ENCODE measurements at regions not wholly inside any gene's neighbourhood (a gene's known extent, or its start where the extent isn't known, plus 50 kb on each side); places are given as distances from the start of the nearest gene placed in this dataset.
"Not testable (repeated sequence)": the region's sequence is repeated elsewhere in the genome, so short reads cannot be mapped to it uniquely, and the experiment has no call there.

DNA sequence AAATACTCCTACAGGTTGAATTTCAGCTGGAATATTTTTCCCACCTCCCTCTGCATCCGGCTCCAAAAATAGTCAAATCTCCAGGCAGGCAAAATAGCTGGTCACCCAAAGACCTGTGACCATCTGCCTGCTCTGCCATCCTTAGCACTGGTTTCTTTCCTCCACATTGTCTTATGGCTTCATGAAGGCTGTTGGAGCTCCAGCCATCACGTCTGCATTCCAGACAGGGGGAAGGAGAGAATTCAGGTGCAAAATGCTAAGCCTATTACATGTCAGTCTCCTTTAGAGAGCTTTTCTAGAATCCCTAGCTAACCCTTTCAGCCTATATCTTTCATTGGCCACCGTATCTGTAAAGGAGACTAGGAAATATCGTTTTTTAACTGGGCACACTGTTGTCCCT lies 367.7 kb downstream of the BCL2L11 start:
- H3K56ac ChIP-seq (ENCODE audit: extremely low read depth, insufficient read depth, low read length); H3K9ac ChIP-seq (ENCODE audit: low read depth, low read length); H3K27ac ChIP-seq (ENCODE audit: insufficient read depth, low read length); intact Hi-C loops (cut with micrococcal nuclease); H2AFZ ChIP-seq (replicated peaks; ENCODE audit: low read length, poor library complexity); H2AK5ac ChIP-seq (ENCODE audit: low read depth, low read length); H2AK9ac ChIP-seq (replicated peaks; ENCODE audit: low read depth, low read length, poor library complexity); POLR2A ChIA-PET (ENCODE audit: unreplicated experiment); H3K27me3 ChIP-seq (ENCODE audit: control insufficient read depth, insufficient read depth, low read length); H3K9me3 ChIP-seq (ENCODE audit: control insufficient read depth, insufficient read depth, low read length); H2BK120ac ChIP-seq (ENCODE audit: low read depth, low read length); H3K4ac ChIP-seq (ENCODE audit: low read depth, low read length); H3K23ac ChIP-seq (ENCODE audit: low read depth, low read length); H2BK20ac ChIP-seq (ENCODE audit: low read depth, low read length); ATAC-seq (ENCODE audit: low read depth); H2BK5ac ChIP-seq (ENCODE audit: low read depth, low read length, poor library complexity, severe bottlenecking); H3K79me1 ChIP-seq (ENCODE audit: low read depth in 1 of 2, low read length in 2 of 2); H2BK15ac ChIP-seq (ENCODE audit: low read depth, low read length); BruUV-seq (replicated peaks); CTCF ChIA-PET; H3K4me2 ChIP-seq (ENCODE audit: low read depth, low read length); H3K14ac ChIP-seq (replicated peaks; ENCODE audit: low read depth, low read length); dilution Hi-C loops (cut with HindIII; ENCODE audit: low sequenced_read_pairs, unreplicated experiment); H4K5ac ChIP-seq (ENCODE audit: low read depth, low read length); H3K9me1 ChIP-seq (ENCODE audit: insufficient read depth, low read length); H3K18ac ChIP-seq (ENCODE audit: low read depth, low read length); H4K91ac ChIP-seq (ENCODE audit: insufficient read depth, low read depth, low read length); DNase-seq; H3K4me3 ChIP-seq (ENCODE audit: insufficient read depth, low read depth, low read length); H4K8ac ChIP-seq (ENCODE audit: low read depth in 2 of 2, low read length in 2 of 2): not testable (repeated sequence)
- in situ Hi-C loops (cut with MboI; ENCODE audit: low sequenced_read_pairs) = loop anchor here (25.0 kb wide), 1 partner anchor 174 kb away; no protein-coding TSS in a partner anchor
- no CpG with 5 or more reads among the region's 4 CpGs for WGBS, 2 experiments (ENCODE audit: extremely low coverage in 2 of 2, insufficient read length in 1 of 2)
- Histone ChIP-seq H3K36me3 (ENCODE audit: control insufficient read depth, insufficient read depth, low read length) (peaks cover 12% of the 10 kb centered on the region), H4K20me1 (ENCODE audit: insufficient read depth, low read length) (peaks cover 42% of the 10 kb centered on the region), H3K4me1 (ENCODE audit: control insufficient read depth, insufficient read depth, low read length) (peaks cover 15% of the 10 kb centered on the region)

DNA sequence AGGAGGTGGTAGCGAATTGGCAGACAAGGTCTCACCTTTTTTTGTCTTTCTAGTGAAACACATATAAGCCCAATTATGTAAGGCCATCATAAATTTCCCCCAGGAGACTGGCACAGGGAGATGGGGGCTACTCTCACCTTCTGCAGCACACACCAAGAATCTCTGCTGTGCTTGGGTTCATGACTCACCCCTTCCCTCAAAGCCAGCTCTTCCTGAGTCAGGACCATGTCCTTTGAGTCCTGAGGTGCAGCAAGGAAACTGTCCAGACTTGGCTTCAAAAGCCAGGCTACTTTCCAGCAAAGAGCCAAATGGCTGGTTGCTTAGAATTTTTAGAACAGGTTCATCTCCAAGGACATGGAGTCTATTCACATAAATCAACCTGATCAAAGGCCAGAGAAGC lies 368.7 kb downstream of the BCL2L11 start:
- Histone ChIP-seq H4K20me1 (ENCODE audit: insufficient read depth, low read length) (peaks cover 39% of the 10 kb centered on the region), H3K4me1 (ENCODE audit: control insufficient read depth, insufficient read depth, low read length) (peaks cover 15% of the 10 kb centered on the region), H4K8ac (ENCODE audit: low read depth in 2 of 2, low read length in 2 of 2) (0 out of 4 replicates have a peak overlapping the region, but pooled peaks of 1 of the 2 experiments have one; percentile 33), H3K36me3 (ENCODE audit: control insufficient read depth, insufficient read depth, low read length) (peaks cover 12% of the 10 kb centered on the region)
- H3K4me2 ChIP-seq (ENCODE audit: low read depth, low read length); H3K79me1 ChIP-seq (ENCODE audit: low read depth in 1 of 2, low read length in 2 of 2); H3K27me3 ChIP-seq (ENCODE audit: control insufficient read depth, insufficient read depth, low read length); BruUV-seq (replicated peaks); H3K23ac ChIP-seq (ENCODE audit: low read depth, low read length); dilution Hi-C loops (cut with HindIII; ENCODE audit: low sequenced_read_pairs, unreplicated experiment); H3K18ac ChIP-seq (ENCODE audit: low read depth, low read length); H3K9me1 ChIP-seq (ENCODE audit: insufficient read depth, low read length); H2AK9ac ChIP-seq (replicated peaks; ENCODE audit: low read depth, low read length, poor library complexity); H2BK15ac ChIP-seq (ENCODE audit: low read depth, low read length); intact Hi-C loops (cut with micrococcal nuclease); H3K9me3 ChIP-seq (ENCODE audit: control insufficient read depth, insufficient read depth, low read length); H3K14ac ChIP-seq (replicated peaks; ENCODE audit: low read depth, low read length); H4K91ac ChIP-seq (ENCODE audit: insufficient read depth, low read depth, low read length); CTCF ChIA-PET; H3K56ac ChIP-seq (ENCODE audit: extremely low read depth, insufficient read depth, low read length); H2AFZ ChIP-seq (replicated peaks; ENCODE audit: low read length, poor library complexity); H3K4ac ChIP-seq (ENCODE audit: low read depth, low read length); H2AK5ac ChIP-seq (ENCODE audit: low read depth, low read length); H3K27ac ChIP-seq (ENCODE audit: insufficient read depth, low read length); DNase-seq; H4K5ac ChIP-seq (ENCODE audit: low read depth, low read length); H2BK120ac ChIP-seq (ENCODE audit: low read depth, low read length); POLR2A ChIA-PET (ENCODE audit: unreplicated experiment); H3K4me3 ChIP-seq (ENCODE audit: insufficient read depth, low read depth, low read length); H2BK5ac ChIP-seq (ENCODE audit: low read depth, low read length, poor library complexity, severe bottlenecking); H3K9ac ChIP-seq (ENCODE audit: low read depth, low read length); H2BK20ac ChIP-seq (ENCODE audit: low read depth, low read length): not testable (repeated sequence)
- WGBS, 2 experiments (ENCODE audit: extremely low coverage in 2 of 2, insufficient read length in 1 of 2) = no CpG with 5 or more reads among the region's 1 CpG
- in situ Hi-C loops (cut with MboI; ENCODE audit: low sequenced_read_pairs) = loop anchor here (25.0 kb wide), 1 partner anchor 173 kb away; no protein-coding TSS in a partner anchor
- peak; percentile 10; the same call in 1 of the 2 replicates for ATAC-seq (ENCODE audit: low read depth)
